Astrocyte (in vitro differentiated cells and primary cell): ENCODE measurements at regions not wholly inside any gene's neighbourhood (a gene's known extent, or its start where the extent isn't known, plus 50 kb on each side); places are given as distances from the start of the nearest gene placed in this dataset.

Source experiments
- DNase-seq: peaks from one replicate; pipeline ENCODE4 v3.0.0-alpha.2; 2010; ENCODE audit warnings: low read depth
- FAIRE-seq: peaks from 2 replicates; lab custom pipeline; 2011; peaks lifted over from hg19 to GRCh38; lab: Jason Lieb, UNC
- H2AFZ ChIP-seq: 2 replicates; pipeline ENCODE4 v1.6.0; 2012; ENCODE audit warnings: low read depth, low read length, inconsistent platforms
- H3K27ac ChIP-seq: 2 replicates; pipeline ENCODE4 v1.5.1; 2011; ENCODE audit warnings: low read depth, low read length, inconsistent platforms
- H3K27me3 ChIP-seq: 2 replicates; pipeline ENCODE4 v1.6.0; 2011; ENCODE audit warnings: low read length, inconsistent platforms; ENCODE audit not compliant: insufficient read depth
- H3K36me3 ChIP-seq: 2 replicates; pipeline ENCODE4 v1.5.1; 2011; ENCODE audit warnings: low read length, inconsistent platforms; ENCODE audit not compliant: insufficient read depth
- H3K4me1 ChIP-seq: 2 replicates; pipeline ENCODE4 v1.5.1; 2011; ENCODE audit warnings: low read length, inconsistent platforms; ENCODE audit not compliant: insufficient read depth
- H3K4me2 ChIP-seq: 2 replicates; pipeline ENCODE4 v1.6.0; 2012; ENCODE audit warnings: low read length, inconsistent platforms
- H3K4me3 ChIP-seq: 2 replicates; pipeline ENCODE4 v1.5.1; 2011; ENCODE audit warnings: low read depth, mild to moderate bottlenecking, low read length, inconsistent platforms; ENCODE audit not compliant: insufficient read depth
- H3K79me2 ChIP-seq: 2 replicates; pipeline ENCODE4 v1.6.0; 2012; ENCODE audit warnings: mild to moderate bottlenecking, low read length, inconsistent platforms; ENCODE audit not compliant: insufficient read depth
- H3K9ac ChIP-seq: 2 replicates; pipeline ENCODE4 v1.6.0; 2012; ENCODE audit warnings: mild to moderate bottlenecking, low read length, inconsistent platforms
- H3K9me3 ChIP-seq: 2 replicates; pipeline ENCODE4 v1.5.1; 2012; ENCODE audit warnings: low read depth, mild to moderate bottlenecking, low read length, inconsistent platforms; ENCODE audit not compliant: insufficient read depth
- H4K20me1 ChIP-seq: 2 replicates; pipeline ENCODE4 v1.6.0; 2012; ENCODE audit warnings: low read length, inconsistent platforms; ENCODE audit not compliant: insufficient read depth
- H3K27ac Mint-ChIP-seq: one replicate; pipeline ENCODE4 v1.8.0; 2021; ENCODE audit warnings: mild to moderate bottlenecking, mixed read lengths; ENCODE audit not compliant: unreplicated experiment
- H3K27me3 Mint-ChIP-seq: one replicate; pipeline ENCODE4 v1.8.0; 2021; ENCODE audit warnings: low read depth, mixed read lengths; ENCODE audit not compliant: unreplicated experiment
- H3K36me3 Mint-ChIP-seq: one replicate; pipeline ENCODE4 v1.8.0; 2021; ENCODE audit warnings: low read depth, mixed read lengths; ENCODE audit not compliant: unreplicated experiment
- H3K4me1 Mint-ChIP-seq: one replicate; pipeline ENCODE4 v1.8.0; 2021; ENCODE audit warnings: low read depth, mixed read lengths; ENCODE audit not compliant: unreplicated experiment
- H3K4me3 Mint-ChIP-seq: one replicate; pipeline ENCODE4 v1.8.0; 2021; ENCODE audit warnings: mild to moderate bottlenecking, moderate library complexity, mixed read lengths; ENCODE audit not compliant: unreplicated experiment
- H3K9me3 Mint-ChIP-seq: one replicate; pipeline ENCODE4 v1.8.0; 2021; ENCODE audit warnings: mild to moderate bottlenecking, mixed read lengths; ENCODE audit not compliant: unreplicated experiment
- CTCF ChIP-seq: IDR thresholded peaks from 2 replicates; pipeline ENCODE4 v1.5.1; 2011; ENCODE audit warnings: low read depth, mild to moderate bottlenecking, inconsistent platforms, low read length, moderate library complexity; ENCODE audit not compliant: insufficient read depth
- EZH2 ChIP-seq: IDR thresholded peaks from 2 replicates; pipeline ENCODE4 v1.6.1; 2012; ENCODE audit warnings: mild to moderate bottlenecking, low read length, inconsistent platforms; ENCODE audit not compliant: insufficient read depth

GRCh38 chr18:24968238-24968775 is 383.7 kb downstream of the ZNF521 start:
- peak; percentile 37 for FAIRE-seq
- no peak overlapping the region for H3K4me3 ChIP-seq
- no peaks in the 10 kb centered on the region for H3K4me1 ChIP-seq
- no peak for TF ChIP-seq CTCF
- no peak for TF ChIP-seq EZH2
- H3K27me3 Mint-ChIP-seq = peaks cover 2% of the 10 kb centered on the region
- no peak overlapping the region for H3K27ac ChIP-seq
- no peak overlapping the region for H3K27ac Mint-ChIP-seq
- H3K79me2 ChIP-seq = no peaks in the 10 kb centered on the region
- H3K9me3 Mint-ChIP-seq = peaks cover 1% of the 10 kb centered on the region
- H2AFZ ChIP-seq = no peak overlapping the region
- no peaks in the 10 kb centered on the region for H3K27me3 ChIP-seq
- H3K36me3 Mint-ChIP-seq = no peaks in the 10 kb centered on the region
- H4K20me1 ChIP-seq = no peaks in the 10 kb centered on the region
- DNase-seq = no peak
- H3K4me1 Mint-ChIP-seq = no peaks in the 10 kb centered on the region
- no peak overlapping the region for H3K9ac ChIP-seq
- no peak overlapping the region for H3K4me2 ChIP-seq
- H3K36me3 ChIP-seq = no peaks in the 10 kb centered on the region
- H3K4me3 Mint-ChIP-seq = no peak overlapping the region
- H3K9me3 ChIP-seq = no peaks in the 10 kb centered on the region

GRCh38 chr18:24972577-24972976 is 379.4 kb downstream of the ZNF521 start:
- H3K9ac ChIP-seq = no peak overlapping the region
- TF ChIP-seq EZH2 = no peak
- TF ChIP-seq CTCF = no peak
- no peaks in the 10 kb centered on the region for H4K20me1 ChIP-seq
- Mint-ChIP-seq H3K27ac (no peak overlapping the region), H3K4me3 (no peak overlapping the region), H3K36me3 (no peaks in the 10 kb centered on the region), H3K27me3 (peaks cover 2% of the 10 kb centered on the region), H3K9me3 (peaks cover 1% of the 10 kb centered on the region), H3K4me1 (no peaks in the 10 kb centered on the region)
- no peak overlapping the region for H3K4me2 ChIP-seq
- H3K4me3 ChIP-seq = no peak overlapping the region
- H2AFZ ChIP-seq = no peak overlapping the region
- no peaks in the 10 kb centered on the region for H3K79me2 ChIP-seq
- no peaks in the 10 kb centered on the region for H3K4me1 ChIP-seq
- H3K27ac ChIP-seq = no peak overlapping the region
- FAIRE-seq = no peak
- no peak for DNase-seq
- H3K36me3 ChIP-seq = no peaks in the 10 kb centered on the region
- H3K9me3 ChIP-seq = no peaks in the 10 kb centered on the region
- H3K27me3 ChIP-seq = no peaks in the 10 kb centered on the region

GRCh38 chr18:24974431-24974830 is 377.5 kb downstream of the ZNF521 start:
- peaks cover 1% of the 10 kb centered on the region for H3K9me3 Mint-ChIP-seq

More at GRCh38 chr18:24974431-24974830, 377.5 kb downstream of the ZNF521 start:
- FAIRE-seq (no peak), DNase-seq (no peak)
- Mint-ChIP-seq H3K4me1 (no peaks in the 10 kb centered on the region), H3K27ac (no peak overlapping the region), H3K36me3 (no peaks in the 10 kb centered on the region), H3K4me3 (no peak overlapping the region), H3K27me3 (peaks cover 5% of the 10 kb centered on the region)
- no peak overlapping the region for H3K9ac ChIP-seq
- H3K27ac ChIP-seq = no peak overlapping the region
- H3K4me3 ChIP-seq = no peak overlapping the region
- no peak overlapping the region for H3K4me2 ChIP-seq
- H4K20me1 ChIP-seq = no peaks in the 10 kb centered on the region
- H3K27me3 ChIP-seq = no peaks in the 10 kb centered on the region
- no peak overlapping the region for H2AFZ ChIP-seq
- no peaks in the 10 kb centered on the region for H3K9me3 ChIP-seq
- no peaks in the 10 kb centered on the region for H3K79me2 ChIP-seq
- no peaks in the 10 kb centered on the region for H3K36me3 ChIP-seq
- TF ChIP-seq EZH2 (no peak), CTCF (no peak)
- no peaks in the 10 kb centered on the region for H3K4me1 ChIP-seq
